ES-I3 (cell line): ENCODE measurements at regions not wholly inside any gene's neighbourhood (a gene's known extent, or its start where the extent isn't known, plus 50 kb on each side); places are given as distances from the start of the nearest gene placed in this dataset.

Experiments
- H3K36me3 ChIP-seq: 2 replicates; pipeline ENCODE4 v1.6.1; 2013; ENCODE audit warnings: mild to moderate bottlenecking, low read length, control low read depth, moderate library complexity; ENCODE audit not compliant: insufficient read depth
- H3K4me1 ChIP-seq: 2 replicates; pipeline ENCODE4 v1.6.1; 2013; ENCODE audit warnings: mild to moderate bottlenecking, control low read depth, low read length; ENCODE audit not compliant: insufficient read depth
- H3K9ac ChIP-seq: 2 replicates; pipeline ENCODE4 v1.6.1; 2013; ENCODE audit warnings: low read depth, mild to moderate bottlenecking, low read length, moderate library complexity
- H3K9me3 ChIP-seq: 2 replicates; pipeline ENCODE4 v1.6.1; 2013; ENCODE audit warnings: mild to moderate bottlenecking, low read length, moderate library complexity; ENCODE audit not compliant: control insufficient read depth, insufficient read depth

DNA sequence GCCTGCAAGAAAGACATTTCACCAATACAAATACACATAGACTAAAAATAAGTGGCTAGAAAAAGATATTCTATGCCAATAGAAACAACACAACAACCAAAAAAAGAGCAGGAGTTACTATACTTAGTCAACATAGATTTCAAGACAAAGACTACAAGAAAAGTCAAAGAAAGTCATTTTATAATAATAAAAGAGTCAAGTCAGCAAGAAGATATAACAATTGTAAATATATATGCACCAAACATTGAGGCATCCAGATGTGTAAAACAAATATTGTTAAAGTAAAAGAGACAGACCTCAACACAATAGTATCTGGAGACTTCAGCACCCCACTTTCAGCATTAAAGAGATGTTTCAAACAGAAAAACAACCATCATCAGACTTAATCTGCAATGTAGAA is 104.6 kb downstream of the AMY1C start:
- Histone ChIP-seq H3K9me3 (no peaks in the 10 kb centered on the region), H3K9ac (no peak overlapping the region), H3K36me3 (no peaks in the 10 kb centered on the region), H3K4me1 (no peaks in the 10 kb centered on the region)

- H3K9me3 ChIP-seq: peaks cover 4% of the 10 kb centered on the region; the same call in 1 of the 2 replicates
- no peak overlapping the region for H3K9ac ChIP-seq
- no peaks in the 10 kb centered on the region for H3K36me3 ChIP-seq
- no peaks in the 10 kb centered on the region for H3K4me1 ChIP-seq
Observed at GRCh38 chr1:103859721-103860120, 110.0 kb downstream of the AMY1C start.

GRCh38 chr1:103898576-103899345 is 149.1 kb downstream of the AMY1C start:
- Histone ChIP-seq H3K36me3 (no peaks in the 10 kb centered on the region), H3K9me3 (no peaks in the 10 kb centered on the region), H3K9ac (no peak overlapping the region), H3K4me1 (no peaks in the 10 kb centered on the region)

- no peaks in the 10 kb centered on the region for H3K36me3 ChIP-seq
- H3K9ac ChIP-seq: no peak overlapping the region
- H3K4me1 ChIP-seq: no peaks in the 10 kb centered on the region
- H3K9me3 ChIP-seq: no peaks in the 10 kb centered on the region
Observed at GRCh38 chr1:103900005-103900404, 150.3 kb downstream of the AMY1C start.

GRCh38 chr1:103901072-103901471 is 151.4 kb downstream of the AMY1C start:
- Histone ChIP-seq H3K4me1 (no peaks in the 10 kb centered on the region), H3K9me3 (no peaks in the 10 kb centered on the region), H3K36me3 (no peaks in the 10 kb centered on the region), H3K9ac (no peak overlapping the region)

DNA sequence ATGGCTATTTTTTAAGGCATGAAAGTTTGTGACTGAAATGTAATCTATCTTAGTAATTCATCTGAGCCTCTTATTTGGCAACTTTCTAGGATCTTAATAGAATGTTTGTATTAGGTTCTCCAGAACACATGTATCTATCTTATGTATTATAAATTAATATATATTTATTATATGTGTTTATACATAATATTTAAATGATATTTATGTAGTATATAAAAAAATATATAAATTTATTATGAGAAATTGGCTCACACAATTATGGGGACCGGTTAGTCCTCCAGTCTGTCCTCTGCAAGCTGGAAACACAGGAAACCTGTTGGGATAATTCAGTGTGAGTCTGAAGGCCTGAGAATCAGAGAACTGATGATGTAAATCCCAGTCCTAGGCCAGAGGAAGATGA is 155.7 kb downstream of the AMY1C start:
- Histone ChIP-seq H3K4me1 (no peaks in the 10 kb centered on the region), H3K9me3 (no peaks in the 10 kb centered on the region), H3K9ac (no peak overlapping the region), H3K36me3 (no peaks in the 10 kb centered on the region)

GRCh38 chr1:103911450-103911849 is 161.8 kb downstream of the AMY1C start:
- Histone ChIP-seq H3K9me3 (no peaks in the 10 kb centered on the region), H3K9ac (no peak overlapping the region), H3K36me3 (no peaks in the 10 kb centered on the region), H3K4me1 (no peaks in the 10 kb centered on the region)

DNA sequence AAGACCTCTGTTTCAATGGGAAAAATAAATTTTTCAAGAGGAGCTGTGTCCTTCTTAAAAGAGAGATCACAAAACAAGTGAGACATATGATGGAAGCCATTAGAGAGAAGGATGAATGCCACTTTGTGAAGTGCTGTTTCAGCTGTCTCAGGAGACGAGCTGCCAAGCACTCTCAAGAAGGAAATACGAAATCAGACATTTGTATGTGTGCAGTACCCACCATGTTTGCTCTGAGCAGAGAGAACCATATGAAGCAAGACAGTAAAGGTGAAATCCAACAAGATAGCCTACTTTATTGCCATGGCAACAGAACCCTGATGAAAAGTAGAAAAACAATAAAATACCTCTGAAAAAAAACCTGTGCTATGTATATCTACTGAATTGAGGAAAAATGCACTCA is 168.1 kb downstream of the AMY1C start:
- no peak overlapping the region for H3K9ac ChIP-seq
- H3K4me1 ChIP-seq: no peaks in the 10 kb centered on the region; the same call in 1 of the 2 replicates
- H3K36me3 ChIP-seq: no peaks in the 10 kb centered on the region
- H3K9me3 ChIP-seq: no peaks in the 10 kb centered on the region

DNA sequence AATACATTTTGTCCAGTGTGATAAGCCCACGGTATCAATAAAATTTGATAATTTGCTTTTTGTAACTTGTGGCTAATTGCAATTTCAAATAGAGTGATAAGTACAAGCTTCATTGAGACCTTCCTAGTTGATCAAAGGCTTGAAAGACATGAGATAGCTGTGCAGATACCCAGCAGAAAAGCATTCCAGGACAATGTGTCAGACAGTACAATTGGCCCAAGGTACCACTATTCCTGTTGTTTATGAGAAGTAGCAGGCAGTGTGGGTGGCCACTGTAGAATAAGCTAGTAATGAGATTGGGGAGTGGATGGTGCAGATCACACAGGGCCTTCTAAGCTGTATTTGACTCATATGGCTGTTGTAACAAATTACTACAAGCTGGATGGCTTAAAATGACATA is 182.2 kb downstream of the AMY1C start:
- no peaks in the 10 kb centered on the region for H3K9me3 ChIP-seq
- no peaks in the 10 kb centered on the region for H3K4me1 ChIP-seq
- no peaks in the 10 kb centered on the region for H3K36me3 ChIP-seq
- no peak overlapping the region for H3K9ac ChIP-seq

- Histone ChIP-seq H3K9ac (no peak overlapping the region), H3K9me3 (no peaks in the 10 kb centered on the region), H3K4me1 (no peaks in the 10 kb centered on the region), H3K36me3 (no peaks in the 10 kb centered on the region)
Observed at GRCh38 chr1:103937763-103938357, 188.2 kb downstream of the AMY1C start.

DNA sequence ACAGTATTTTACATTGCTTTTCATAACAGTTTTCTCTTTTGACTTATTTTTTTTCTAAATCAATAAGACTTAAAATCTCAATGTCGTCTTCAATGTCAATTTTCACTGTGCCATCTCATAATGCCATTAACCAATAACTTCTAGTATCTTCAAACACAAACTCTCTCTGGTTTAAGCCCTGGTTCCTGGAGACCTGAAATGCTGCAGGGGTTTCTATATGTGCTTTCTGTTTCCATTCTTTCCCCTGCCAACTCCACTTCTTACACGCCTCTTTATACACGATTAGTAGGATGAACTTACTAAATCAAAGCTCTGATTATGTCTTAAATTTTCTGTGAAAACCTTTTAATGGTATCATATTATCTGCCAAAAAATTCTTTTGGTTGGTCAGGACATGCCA is 191.4 kb downstream of the AMY1C start:
- no peaks in the 10 kb centered on the region for H3K36me3 ChIP-seq
- H3K9ac ChIP-seq: no peak overlapping the region
- H3K4me1 ChIP-seq: no peaks in the 10 kb centered on the region
- H3K9me3 ChIP-seq: no peaks in the 10 kb centered on the region

GRCh38 chr1:103942029-103942428 is 192.3 kb downstream of the AMY1C start:
- Histone ChIP-seq H3K9me3 (no peaks in the 10 kb centered on the region), H3K9ac (no peak overlapping the region), H3K36me3 (no peaks in the 10 kb centered on the region), H3K4me1 (no peaks in the 10 kb centered on the region)

DNA sequence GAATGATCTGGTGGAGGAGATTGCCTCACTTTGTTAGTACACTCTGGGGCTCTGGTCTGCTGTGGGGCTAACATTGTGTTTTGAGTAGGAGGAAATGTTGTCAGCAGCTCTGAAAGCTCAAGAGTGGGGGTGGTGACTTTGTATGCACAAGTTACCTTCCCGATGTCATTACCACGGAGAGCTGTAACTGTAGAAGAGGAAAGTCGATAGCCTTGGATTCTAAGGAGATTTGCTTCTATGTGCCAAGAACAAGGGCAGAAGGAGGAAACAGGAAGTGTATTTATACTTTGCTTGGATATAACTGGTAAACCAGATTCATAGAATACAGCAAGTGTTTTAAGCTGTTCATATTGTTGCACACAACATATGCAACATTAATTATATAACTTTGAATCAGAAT is 196.1 kb downstream of the AMY1C start:
- Histone ChIP-seq H3K4me1 (no peaks in the 10 kb centered on the region), H3K9me3 (no peaks in the 10 kb centered on the region), H3K9ac (no peak overlapping the region), H3K36me3 (no peaks in the 10 kb centered on the region)

GRCh38 chr1:103948526-103948925 is 198.8 kb downstream of the AMY1C start:
- H3K9me3 ChIP-seq: no peaks in the 10 kb centered on the region
- no peak overlapping the region for H3K9ac ChIP-seq
- no peaks in the 10 kb centered on the region for H3K36me3 ChIP-seq
- no peaks in the 10 kb centered on the region for H3K4me1 ChIP-seq

GRCh38 chr1:103949779-103950178 is 200.1 kb downstream of the AMY1C start:
- no peaks in the 10 kb centered on the region for H3K9me3 ChIP-seq
- H3K36me3 ChIP-seq: no peaks in the 10 kb centered on the region
- no peak overlapping the region for H3K9ac ChIP-seq
- H3K4me1 ChIP-seq: no peaks in the 10 kb centered on the region
